Peyer's patch (tissue), 4 donors: ENCODE measurements at regions not wholly inside any gene's neighbourhood (a gene's known extent, or its start where the extent isn't known, plus 50 kb on each side); places are given as distances from the start of the nearest gene placed in this dataset.

ENCODE experiments used
- CTCF ChIP-seq, 6 experiments: fragments of 450-650 bp in 4 of 6; fragments of 200-600 bp in 2 of 6; sonication (generic) in 1 of 6; IDR thresholded peaks; one replicate each; pipeline ENCODE4 v1.5.1; 2017 to 2019; ENCODE audit warnings: antibody characterized with exemption in 6 of 6, mild to moderate bottlenecking in 3 of 6, moderate library complexity in 1 of 6
- POLR2A ChIP-seq, 2 donors: fragments of 450-650 bp; IDR thresholded peaks; one replicate each; pipeline ENCODE4 v1.5.1; 2017; ENCODE audit warnings: antibody characterized with exemption in 2 of 2, mild to moderate bottlenecking in 2 of 2, moderate library complexity in 2 of 2

- no peak for TF ChIP-seq CTCF (IDR thresholded peaks at IDR 0.05)
- no peak for TF ChIP-seq POLR2A (IDR thresholded peaks at IDR 0.05)
Measured at GRCh38 chr12:67722296-67722695, 73.8 kb downstream of the DYRK2 start.
